SK-N-SH (cell line): ENCODE measurements at regions not wholly inside any gene's neighbourhood (a gene's known extent, or its start where the extent isn't known, plus 50 kb on each side); places are given as distances from the start of the nearest gene placed in this dataset.

Source experiments
- CTCF ChIA-PET: fragments of 300-600, 350-600 bp; formaldehyde crosslinking; extraction: SDS; loops from one replicate; lab custom pipeline; 2021; lab: Yijun Ruan, JAX
- POLR2A ChIA-PET: fragments of 350-600 bp; sonication (Branson Sonifier 250); formaldehyde crosslinking; extraction: SDS; loops from one replicate; lab custom pipeline; 2020; ENCODE audit warnings: antibody characterized with exemption, inconsistent platforms; lab: Yijun Ruan, JAX
- DNase-seq: peaks from one replicate; pipeline ENCODE4 v3.0.0; 2012
- H2AFZ ChIP-seq: fragments of 200-600 bp; sonication (generic); 2 replicates; pipeline ENCODE4 v1.8.1; 2016; ENCODE audit warnings: antibody characterized with exemption, mild to moderate bottlenecking, low read depth
- H3F3A ChIP-seq: fragments of 200-600 bp; sonication (generic); replicated peaks from 2 replicates; pipeline ENCODE3; 2016; ENCODE audit warnings: antibody characterized with exemption, mild to moderate bottlenecking; ENCODE audit not compliant: insufficient read depth
- H3K27ac ChIP-seq, 2 experiments: fragments of 200-500 bp in 1 of 2; fragments of 200-600 bp in 1 of 2; sonication (Bioruptor generic) in 1 of 2; sonication (generic), shearing (Covaris generic) in 1 of 2; 2 replicates each; pipeline versions ENCODE4 v1.5.1 to v1.6.1; 2014 to 2016; ENCODE audit warnings: low read depth in 2 of 2, inconsistent platforms in 1 of 2, low read length in 1 of 2, mild to moderate bottlenecking in 1 of 2, mixed read lengths in 1 of 2
- H3K27me3 ChIP-seq: fragments of 200-600 bp; sonication (generic), shearing (Covaris generic); 2 replicates; pipeline ENCODE4 v1.6.1; 2016; ENCODE audit warnings: mixed run types; ENCODE audit not compliant: insufficient read depth
- H3K36me3 ChIP-seq, 2 experiments: fragments of 200-500 bp in 1 of 2; fragments of 200-600 bp in 1 of 2; sonication (Bioruptor generic) in 1 of 2; sonication (generic) in 1 of 2; replicated peaks in 1 of 2; 2 replicates each; pipeline versions ENCODE3 to v1.5.1; 2014 to 2016; ENCODE audit warnings: low read length in 1 of 2, mild to moderate bottlenecking in 1 of 2; ENCODE audit not compliant: insufficient read depth in 2 of 2, control insufficient read depth in 1 of 2
- H3K4me1 ChIP-seq, 2 experiments: fragments of 200-500 bp in 1 of 2; fragments of 200-600 bp in 1 of 2; sonication (Bioruptor generic) in 1 of 2; sonication (generic), shearing (Covaris generic) in 1 of 2; 2 replicates each; pipeline versions ENCODE4 v1.5.1 to v1.6.1; 2014 to 2016; ENCODE audit warnings: low read depth in 1 of 2, low read length in 1 of 2, mixed run types in 1 of 2; ENCODE audit not compliant: insufficient read depth in 2 of 2, control insufficient read depth in 1 of 2
- H3K4me2 ChIP-seq: fragments of 200-600 bp; sonication (generic), shearing (Covaris generic); 2 replicates; pipeline ENCODE4 v1.6.1; 2017; ENCODE audit warnings: mixed run types
- H3K4me3 ChIP-seq, 2 experiments: fragments of 200-500 bp in 1 of 2; fragments of 200-600 bp in 1 of 2; sonication (Bioruptor generic) in 1 of 2; sonication (generic), shearing (Covaris generic) in 1 of 2; 2 replicates each; pipeline versions ENCODE4 v1.5.1 to v1.8.1; 2014 to 2016; ENCODE audit warnings: low read depth in 2 of 2, inconsistent platforms in 1 of 2, low read length in 1 of 2, mild to moderate bottlenecking in 1 of 2, mixed read lengths in 1 of 2, moderate library complexity in 1 of 2
- H3K79me2 ChIP-seq: fragments of 200-600 bp; sonication (generic); 2 replicates; pipeline ENCODE4 v1.8.1; 2017; ENCODE audit warnings: mild to moderate bottlenecking; ENCODE audit not compliant: insufficient read depth
- H3K9ac ChIP-seq: fragments of 200-600 bp; sonication (generic); 2 replicates; pipeline ENCODE4 v1.6.1; 2017; ENCODE audit warnings: mixed run types
- H3K9me2 ChIP-seq: fragments of 200-600 bp; sonication (generic); 2 replicates; pipeline ENCODE4 v1.6.1; 2017; ENCODE audit warnings: mixed run types
- H3K9me3 ChIP-seq: fragments of 200-600 bp; sonication (generic); 2 replicates; pipeline ENCODE4 v1.6.1; 2017; ENCODE audit warnings: mixed run types, mild to moderate bottlenecking, moderate library complexity
- H4K20me1 ChIP-seq: fragments of 200-600 bp; sonication (generic); 2 replicates; pipeline ENCODE4 v1.6.1; 2017; ENCODE audit warnings: mild to moderate bottlenecking, mixed run types; ENCODE audit not compliant: insufficient read depth
- CHD2 ChIP-seq: fragments of 150-350 bp; IDR thresholded peaks from 2 replicates; pipeline ENCODE4 v1.6.1; 2018; ENCODE audit warnings: low read length; ENCODE audit not compliant: partially characterized antibody
- CTCF ChIP-seq: fragments of 200-600 bp; sonication (generic); IDR thresholded peaks from 2 replicates; pipeline ENCODE4 v1.6.1; 2017; ENCODE audit warnings: antibody characterized with exemption, mild to moderate bottlenecking, moderate library complexity
- EZH2phosphoT487 ChIP-seq: fragments of 200-600 bp; sonication (generic); IDR thresholded peaks from 2 replicates; pipeline ENCODE4 v1.6.1; 2017; ENCODE audit warnings: low read depth, mixed run types, mild to moderate bottlenecking, antibody characterized with exemption, moderate library complexity, borderline replicate concordance
- FOSL2 ChIP-seq: IDR thresholded peaks from 2 replicates; pipeline ENCODE4 v1.4.0; 2012; ENCODE audit warnings: low read depth, mild to moderate bottlenecking, moderate library complexity, borderline replicate concordance
- FOXJ3 ChIP-seq: sonication (generic); formaldehyde crosslinking; IDR thresholded peaks from 2 replicates; pipeline ENCODE4 v1.5.1; 2020; ENCODE audit warnings: mild to moderate bottlenecking, missing genetic modification reagents
- GABPA ChIP-seq: IDR thresholded peaks from 2 replicates; pipeline ENCODE4 v1.4.0; 2012; ENCODE audit warnings: low read depth, mild to moderate bottlenecking
- MEF2A ChIP-seq: IDR thresholded peaks from 2 replicates; pipeline ENCODE4 v1.4.0; 2012; ENCODE audit warnings: low read depth, borderline replicate concordance
- MXI1 ChIP-seq: IDR thresholded peaks from 2 replicates; pipeline ENCODE4 v1.6.1; 2012; ENCODE audit warnings: mild to moderate bottlenecking, low read depth, low read length, improper control_type of control experiment
- NRF1 ChIP-seq: IDR thresholded peaks from 2 replicates; pipeline ENCODE4 v1.6.1; 2012; ENCODE audit warnings: low read depth, mild to moderate bottlenecking, low read length
- POLR2AphosphoS5 ChIP-seq: IDR thresholded peaks from 2 replicates; pipeline ENCODE4 v1.6.1; 2012; ENCODE audit warnings: low read depth, low read length
- RAD21 ChIP-seq: IDR thresholded peaks from 2 replicates; pipeline ENCODE4 v1.6.1; 2012; ENCODE audit warnings: mild to moderate bottlenecking, low read length
- RCOR1 ChIP-seq: fragments of 150-350 bp; IDR thresholded peaks from 2 replicates; pipeline ENCODE4 v1.6.1; 2017; ENCODE audit warnings: antibody characterized with exemption, low read length
- RFX5 ChIP-seq: IDR thresholded peaks from 2 replicates; pipeline ENCODE4 v1.6.1; 2012; ENCODE audit warnings: mild to moderate bottlenecking, improper control_type of control experiment, low read length
- RXRA ChIP-seq: IDR thresholded peaks from 2 replicates; pipeline ENCODE4 v1.4.0; 2012; ENCODE audit warnings: low read depth, mild to moderate bottlenecking, borderline replicate concordance
- SIN3A ChIP-seq: IDR thresholded peaks from 2 replicates; pipeline ENCODE4 v1.6.1; 2012; ENCODE audit warnings: low read depth, mild to moderate bottlenecking, low read length, moderate library complexity, borderline replicate concordance
- SMC3 ChIP-seq: IDR thresholded peaks from 2 replicates; pipeline ENCODE4 v1.6.1; 2012; ENCODE audit warnings: low read depth, low read length, improper control_type of control experiment
- TAF1 ChIP-seq: IDR thresholded peaks from 2 replicates; pipeline ENCODE4 v1.6.1; 2012; ENCODE audit warnings: low read depth, mild to moderate bottlenecking, low read length, moderate library complexity, borderline replicate concordance
- USF1 ChIP-seq: IDR thresholded peaks from 2 replicates; pipeline ENCODE4 v1.4.0; 2012; ENCODE audit warnings: low read depth, borderline replicate concordance
- WGBS: methylation state at CpG from one replicate; pipeline ENCODE4 v1.1.6; 2017; ENCODE audit warnings: low lambda C conversion rate; 5-methylcytosine and 5-hydroxymethylcytosine counted together

- no peak overlapping the region for H3K9ac ChIP-seq
- H3F3A ChIP-seq, result peaks cover 4% of the 10 kb centered on the region
- ChIA-PET CTCF (no interaction called here), POLR2A (no interaction called here)
- H4K20me1 ChIP-seq, result no peaks in the 10 kb centered on the region
- H3K4me1 ChIP-seq, result no peaks in the 10 kb centered on the region
- TF ChIP-seq MEF2A, result no peak
- TF ChIP-seq MXI1, result no peak
- TF ChIP-seq SMC3, result no peak
- TF ChIP-seq FOXJ3, result no peak
- TF ChIP-seq RCOR1, result no peak
- no peaks in the 10 kb centered on the region for H3K79me2 ChIP-seq
- H2AFZ ChIP-seq, result no peak overlapping the region
- no peak for DNase-seq
- no peak overlapping the region for H3K4me2 ChIP-seq
- no peaks in the 10 kb centered on the region for H3K9me2 ChIP-seq
- no peak overlapping the region for H3K4me3 ChIP-seq
- H3K27ac ChIP-seq, result no peak overlapping the region
- no peaks in the 10 kb centered on the region for H3K27me3 ChIP-seq
- H3K36me3 ChIP-seq, result no peaks in the 10 kb centered on the region
- 0 out of 2 replicates have a peak, but pooled peaks cover 9% of the 10 kb centered on the region for H3K9me3 ChIP-seq
These were observed 335.0 kb upstream of the SLC7A11 start for GRCh38 chr4:138577145-138577544.

GRCh38 chr4:138576684-138577083, 334.5 kb upstream of the SLC7A11 start:
- H4K20me1 ChIP-seq, result no peaks in the 10 kb centered on the region
- WGBS, result 27% methylated on average over 3 of the region's 3 CpGs
- POLR2A ChIA-PET, result no interaction called here

GRCh38 chr4:138573246-138573645, 331.1 kb upstream of the SLC7A11 start:
- Histone ChIP-seq H3K4me2 (no peak overlapping the region), H3K9ac (no peak overlapping the region), H3K27me3 (no peaks in the 10 kb centered on the region), H3K9me3 (0 out of 2 replicates have a peak, but pooled peaks cover 4% of the 10 kb centered on the region), H3K4me1 (no peaks in the 10 kb centered on the region; a peak in 1 of 4 replicates), H2AFZ (no peak overlapping the region), H3K4me3 (no peak overlapping the region), H3K36me3 (no peaks in the 10 kb centered on the region)
- CTCF ChIA-PET, result interaction anchor here (1.2 kb wide), 1 partner anchor 18 kb away, joined by 3 read pairs; no protein-coding TSS in a partner anchor
- TF ChIP-seq RFX5 (no peak), SMC3 (no peak), EZH2phosphoT487 (no peak), SIN3A (no peak), USF1 (no peak), RAD21 (no peak), NRF1 (no peak), RXRA (no peak), CHD2 (no peak), TAF1 (no peak), POLR2AphosphoS5 (no peak), FOSL2 (no peak)
- TF ChIP-seq, all 33 proteins: peak for 0
- no peak for DNase-seq
- H3K79me2 ChIP-seq, result no peaks in the 10 kb centered on the region
- H3K27ac ChIP-seq, result no peak overlapping the region
- POLR2A ChIA-PET, result no interaction called here
- no peaks in the 10 kb centered on the region for H3K9me2 ChIP-seq
- WGBS, result 56% methylated on average over 3 of the region's 3 CpGs
- H3F3A ChIP-seq, result peaks cover 4% of the 10 kb centered on the region
- no peaks in the 10 kb centered on the region for H4K20me1 ChIP-seq

More at GRCh38 chr4:138576684-138577083, 334.5 kb upstream of the SLC7A11 start:
- Histone ChIP-seq H3K4me1 (no peaks in the 10 kb centered on the region), H3K79me2 (no peaks in the 10 kb centered on the region), H3K27me3 (no peaks in the 10 kb centered on the region), H3K4me3 (no peak overlapping the region), H3K36me3 (no peaks in the 10 kb centered on the region), H3F3A (peaks cover 4% of the 10 kb centered on the region), H2AFZ (no peak overlapping the region), H3K9me3 (0 out of 2 replicates have a peak, but pooled peaks cover 8% of the 10 kb centered on the region), H3K9ac (no peak overlapping the region), H3K4me2 (no peak overlapping the region), H3K9me2 (no peaks in the 10 kb centered on the region), H3K27ac (no peak overlapping the region)
- DNase-seq, result no peak
- TF ChIP-seq SMC3 (peak; percentile 38; the same call in 1 of the 2 replicates), GABPA (no peak), CTCF (peak; percentile 53), RAD21 (peak; percentile 51)
- CTCF ChIA-PET, result no interaction called here
